Sigmoid colon (tissue), 6 donors: ENCODE measurements at regions not wholly inside any gene's neighbourhood (a gene's known extent, or its start where the extent isn't known, plus 50 kb on each side); places are given as distances from the start of the nearest gene placed in this dataset.

Experiments
- DNase-seq: peaks from one replicate; pipeline ENCODE4 v3.0.0-alpha.2; 2019
- H3K27ac ChIP-seq, 4 donors: fragments of 200-600 bp; sonication (generic); one replicate each; pipeline ENCODE4 v1.5.1; 2016 to 2019; ENCODE audit warnings: mild to moderate bottlenecking in 1 of 4
- H3K27me3 ChIP-seq, 3 donors: fragments of 200-600 bp; sonication (generic); one replicate each; pipeline ENCODE4 v1.5.1; 2019; ENCODE audit warnings: mild to moderate bottlenecking in 1 of 3
- H3K36me3 ChIP-seq, 4 donors: fragments of 200-600 bp; sonication (generic); one replicate each; pipeline ENCODE4 v1.5.1; 2016 to 2019
- H3K4me1 ChIP-seq, 4 donors: fragments of 200-600 bp; sonication (generic); one replicate each; pipeline ENCODE4 v1.5.1; 2017 to 2019
- H3K4me3 ChIP-seq, 4 donors: fragments of 200-600 bp; sonication (generic); one replicate each; pipeline ENCODE4 v1.5.1; 2017 to 2019; ENCODE audit warnings: mild to moderate bottlenecking in 2 of 4, moderate library complexity in 1 of 4
- H3K9me3 ChIP-seq, 4 donors: fragments of 200-600 bp in 3 of 4; sonication (generic) in 3 of 4; one replicate each; pipeline versions ENCODE4 v1.5.1 to v1.6.1; 2013 to 2019
- CTCF ChIP-seq, 4 experiments: fragments of 450-650 bp in 3 of 4; fragments of 200-600 bp in 1 of 4; IDR thresholded peaks; one replicate each; pipeline ENCODE4 v1.5.1; 2016 to 2019; ENCODE audit warnings: antibody characterized with exemption in 4 of 4, mild to moderate bottlenecking in 3 of 4, moderate library complexity in 2 of 4
- EP300 ChIP-seq, 4 donors: sonication (generic); formaldehyde crosslinking; IDR thresholded peaks; one replicate each; pipeline ENCODE4 v1.6.1; 2017; ENCODE audit warnings: antibody characterized with exemption in 4 of 4
- POLR2A ChIP-seq, 2 donors: fragments of 450-650 bp; IDR thresholded peaks; one replicate each; pipeline ENCODE4 v1.6.1; 2016; ENCODE audit warnings: antibody characterized with exemption in 2 of 2, mild to moderate bottlenecking in 2 of 2, moderate library complexity in 2 of 2
- POLR2AphosphoS5 ChIP-seq, 4 donors: sonication (generic); formaldehyde crosslinking; IDR thresholded peaks; one replicate each; pipeline ENCODE4 v1.6.1; 2017; ENCODE audit warnings: antibody characterized with exemption in 4 of 4
- WGBS, 2 donors: extraction: QIAGEN DNeasy Blood & Tissue Kit; methylation state at CpG; one replicate each; pipeline ENCODE4 v1.1.7; 2013; 5-methylcytosine and 5-hydroxymethylcytosine counted together
- intact Hi-C: fragments of 100-400 bp; cut with DNase I; formaldehyde crosslinking; loops from one replicate; pipeline ENCODE4 v1.15.1; 2023
- donor health status: healthy with polysubstance abuse.
- donor health status: healthy.

- intact Hi-C loops, result no loop called here
- Histone ChIP-seq H3K27ac (no peak overlapping the region), H3K27me3 (no peaks in the 10 kb centered on the region), H3K4me3 (no peak overlapping the region), H3K9me3 (no peaks in the 10 kb centered on the region), H3K4me1 (no peaks in the 10 kb centered on the region), H3K36me3 (no peaks in the 10 kb centered on the region)
- DNase-seq, result no peak
- TF ChIP-seq POLR2A (IDR thresholded peaks at IDR 0.05) (no peak), POLR2AphosphoS5 (IDR thresholded peaks at IDR 0.05) (no peak), CTCF (IDR thresholded peaks at IDR 0.05) (no peak)
These were observed 1246.6 kb upstream of the LRRN3 start for GRCh38 chr7:109844362-109844761.

DNA sequence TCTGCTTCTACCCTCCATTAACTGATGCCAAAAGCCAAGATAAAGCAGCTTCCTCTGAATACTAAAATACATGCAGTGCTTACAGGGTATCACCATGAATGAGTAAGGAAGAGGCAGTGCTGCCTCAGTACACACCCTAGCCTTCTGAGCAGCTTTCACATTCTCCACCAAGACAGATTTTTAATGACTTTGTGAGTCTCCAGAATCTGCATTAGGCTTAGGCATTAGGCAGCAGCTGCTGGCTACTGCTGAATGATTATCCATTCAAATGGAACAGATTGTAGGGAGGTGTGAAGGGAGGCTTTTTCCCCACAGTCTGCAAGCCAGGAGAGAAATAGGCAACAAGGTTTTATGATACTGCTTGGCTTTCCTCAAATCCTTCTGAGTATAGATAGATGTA lies 1226.7 kb upstream of the LRRN3 start:
- no peaks in the 10 kb centered on the region for H3K36me3 ChIP-seq
- TF ChIP-seq EP300 (IDR thresholded peaks at IDR 0.05) (no peak), CTCF (IDR thresholded peaks at IDR 0.05) (no peak), POLR2A (IDR thresholded peaks at IDR 0.05) (no peak), POLR2AphosphoS5 (IDR thresholded peaks at IDR 0.05) (no peak)
- no peak for DNase-seq
- H3K27ac ChIP-seq, result no peak overlapping the region
- intact Hi-C loops, result no loop called here
- no peaks in the 10 kb centered on the region for H3K9me3 ChIP-seq
- no peaks in the 10 kb centered on the region for H3K4me1 ChIP-seq
- no peaks in the 10 kb centered on the region for H3K27me3 ChIP-seq
- H3K4me3 ChIP-seq, result no peak overlapping the region

GRCh38 chr7:109868215-109868860 lies 1222.6 kb upstream of the LRRN3 start:
- DNase-seq, result no peak
- intact Hi-C loops, result no loop called here

GRCh38 chr7:109873296-109873695 lies 1217.6 kb upstream of the LRRN3 start:
- H3K27me3 ChIP-seq, result no peaks in the 10 kb centered on the region
- TF ChIP-seq POLR2A (IDR thresholded peaks at IDR 0.05), result no peak
- no peak for TF ChIP-seq CTCF (IDR thresholded peaks at IDR 0.05)
- no peak for TF ChIP-seq EP300 (IDR thresholded peaks at IDR 0.05)
- TF ChIP-seq POLR2AphosphoS5 (IDR thresholded peaks at IDR 0.05), result no peak
- intact Hi-C loops, result no loop called here
- H3K36me3 ChIP-seq, result no peaks in the 10 kb centered on the region
- no peaks in the 10 kb centered on the region for H3K9me3 ChIP-seq
- no peaks in the 10 kb centered on the region for H3K4me1 ChIP-seq
- no peak overlapping the region for H3K4me3 ChIP-seq
- 8 to 54% methylated on average over 4 of the region's 4 CpGs for WGBS, 2 donors
- no peak for DNase-seq
- no peak overlapping the region for H3K27ac ChIP-seq

More at GRCh38 chr7:109868215-109868860, 1222.6 kb upstream of the LRRN3 start:
- Histone ChIP-seq H3K4me3 (no peak overlapping the region), H3K27me3 (no peaks in the 10 kb centered on the region), H3K4me1 (no peaks in the 10 kb centered on the region), H3K9me3 (no peaks in the 10 kb centered on the region), H3K27ac (no peak overlapping the region), H3K36me3 (no peaks in the 10 kb centered on the region)
- 51 to 70% methylated on average over 1 of the region's 1 CpG for WGBS, 2 donors
- no peak for TF ChIP-seq POLR2A (IDR thresholded peaks at IDR 0.05)
- TF ChIP-seq CTCF (IDR thresholded peaks at IDR 0.05), result no peak
- no peak for TF ChIP-seq POLR2AphosphoS5 (IDR thresholded peaks at IDR 0.05)
- TF ChIP-seq EP300 (IDR thresholded peaks at IDR 0.05), result no peak

- DNase-seq, result no peak
- WGBS, 2 donors, result 48 to 64% methylated on average over 4 of the region's 4 CpGs
- Histone ChIP-seq H3K27ac (no peak overlapping the region), H3K4me3 (no peak overlapping the region), H3K4me1 (no peaks in the 10 kb centered on the region), H3K9me3 (no peaks in the 10 kb centered on the region), H3K36me3 (no peaks in the 10 kb centered on the region), H3K27me3 (no peaks in the 10 kb centered on the region)
- no peak for TF ChIP-seq POLR2AphosphoS5 (IDR thresholded peaks at IDR 0.05)
- TF ChIP-seq POLR2A (IDR thresholded peaks at IDR 0.05), result no peak
- TF ChIP-seq EP300 (IDR thresholded peaks at IDR 0.05), result no peak
- TF ChIP-seq CTCF (IDR thresholded peaks at IDR 0.05), result no peak
- intact Hi-C loops, result no loop called here
These were observed 1211.6 kb upstream of the LRRN3 start for GRCh38 chr7:109879287-109879828.
